ENCODE measurements at regions not wholly inside any gene's neighbourhood (a gene's known extent, or its start where the extent isn't known, plus 50 kb on each side); places are given as distances from the start of the nearest gene placed in this dataset.

GRCh38 chr13:70415136-70415535 is 306.9 kb upstream of the KLHL1 start:
- H4K20me1 ChIP-seq (replicated peaks; ENCODE audit: control insufficient read depth, extremely low read depth, insufficient read depth, low read length) = no peaks in the 10 kb centered on the region
- no peaks in the 10 kb centered on the region for H3K9me1 ChIP-seq (replicated peaks; ENCODE audit: control insufficient read depth, extremely low read depth, insufficient read depth, low read length)
- H3K9ac ChIP-seq (replicated peaks; ENCODE audit: extremely low read depth, insufficient read depth, low read length) = no peak overlapping the region
- no TSS peak for BruUV-seq (replicated peaks)
- no peaks in the 10 kb centered on the region for H3K27me3 ChIP-seq (ENCODE audit: control insufficient read depth in 2 of 2, insufficient read depth in 2 of 2, low read length in 2 of 2)
- ChIA-PET CTCF (no interaction called here), POLR2A (no interaction called here)
- dilution Hi-C loops (cut with MboI; ENCODE audit: extremely low pct_ligation_motif_present, low sequenced_read_pairs) (no loop called here), intact Hi-C loops (cut with micrococcal nuclease) (no loop called here)
- H3K4me2 ChIP-seq (ENCODE audit: insufficient read depth, low read length) = no peak overlapping the region
- no peaks in the 10 kb centered on the region for H3K9me3 ChIP-seq (replicated peaks; ENCODE audit: control insufficient read depth, insufficient read depth, low read length)
- H2AFZ ChIP-seq (ENCODE audit: low read depth, low read length) = no peak overlapping the region
- FAIRE-seq (no peak), DNase-seq (ENCODE audit: low read depth, low spot score) (no peak)
- TF ChIP-seq GATA2 (IDR thresholded peaks at IDR 0.05; ENCODE audit: insufficient read depth, insufficient read length, low read depth, low read length) (no peak), POLR2AphosphoS5 (IDR thresholded peaks at IDR 0.05; ENCODE audit: insufficient read depth, low read depth, low read length) (no peak), MYC (IDR thresholded peaks at IDR 0.05; ENCODE audit: low read depth, low read length) (no peak), EZH2 (IDR thresholded peaks at IDR 0.05; ENCODE audit: borderline replicate concordance, low read depth, low read length, severe bottlenecking) (no peak), FOS (IDR thresholded peaks at IDR 0.05; ENCODE audit: borderline replicate concordance, insufficient read depth, low read length) (no peak), JUN (IDR thresholded peaks at IDR 0.05; ENCODE audit: borderline replicate concordance, insufficient read depth, insufficient read length, low read depth) (no peak), POLR2A (IDR thresholded peaks at IDR 0.05; ENCODE audit: low read depth, low read length) (no peak)
- TF ChIP-seq, protein P1, sequence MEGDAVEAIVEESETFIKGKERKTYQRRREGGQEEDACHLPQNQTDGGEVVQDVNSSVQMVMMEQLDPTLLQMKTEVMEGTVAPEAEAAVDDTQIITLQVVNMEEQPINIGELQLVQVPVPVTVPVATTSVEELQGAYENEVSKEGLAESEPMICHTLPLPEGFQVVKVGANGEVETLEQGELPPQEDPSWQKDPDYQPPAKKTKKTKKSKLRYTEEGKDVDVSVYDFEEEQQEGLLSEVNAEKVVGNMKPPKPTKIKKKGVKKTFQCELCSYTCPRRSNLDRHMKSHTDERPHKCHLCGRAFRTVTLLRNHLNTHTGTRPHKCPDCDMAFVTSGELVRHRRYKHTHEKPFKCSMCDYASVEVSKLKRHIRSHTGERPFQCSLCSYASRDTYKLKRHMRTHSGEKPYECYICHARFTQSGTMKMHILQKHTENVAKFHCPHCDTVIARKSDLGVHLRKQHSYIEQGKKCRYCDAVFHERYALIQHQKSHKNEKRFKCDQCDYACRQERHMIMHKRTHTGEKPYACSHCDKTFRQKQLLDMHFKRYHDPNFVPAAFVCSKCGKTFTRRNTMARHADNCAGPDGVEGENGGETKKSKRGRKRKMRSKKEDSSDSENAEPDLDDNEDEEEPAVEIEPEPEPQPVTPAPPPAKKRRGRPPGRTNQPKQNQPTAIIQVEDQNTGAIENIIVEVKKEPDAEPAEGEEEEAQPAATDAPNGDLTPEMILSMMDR (IDR thresholded peaks at IDR 0.05; ENCODE audit: extremely low read depth in 1 of 2, insufficient read depth in 1 of 2, low read depth in 1 of 2, low read length in 2 of 2) = no peak
- TF ChIP-seq, protein P2, sequence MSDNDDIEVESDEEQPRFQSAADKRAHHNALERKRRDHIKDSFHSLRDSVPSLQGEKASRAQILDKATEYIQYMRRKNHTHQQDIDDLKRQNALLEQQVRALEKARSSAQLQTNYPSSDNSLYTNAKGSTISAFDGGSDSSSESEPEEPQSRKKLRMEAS (IDR thresholded peaks at IDR 0.05; ENCODE audit: insufficient read depth, insufficient read length) = no peak
- no peak overlapping the region for H3K4me3 ChIP-seq (replicated peaks in 1 of 3; ENCODE audit: insufficient read depth in 1 of 3, low read depth in 1 of 3, low read length in 3 of 3)
- H3K27ac ChIP-seq (ENCODE audit: insufficient read depth, low read depth, low read length) = no peak overlapping the region
- H3K36me3 ChIP-seq (ENCODE audit: control insufficient read depth in 2 of 2, extremely low read depth in 1 of 2, insufficient read depth in 2 of 2, low read length in 2 of 2) = no peaks in the 10 kb centered on the region
- H3K79me2 ChIP-seq (ENCODE audit: control insufficient read depth, insufficient read depth, low read length) = no peaks in the 10 kb centered on the region
- H3K4me1 ChIP-seq (ENCODE audit: control insufficient read depth, extremely low read depth, insufficient read depth, low read length) = no peaks in the 10 kb centered on the region
